ENCODE measurements at regions not wholly inside any gene's neighbourhood (a gene's known extent, or its start where the extent isn't known, plus 50 kb on each side); places are given as distances from the start of the nearest gene placed in this dataset.
A peak's percentile ranks its signal among the peaks of the same experiment; 100 is the strongest.

- Histone ChIP-seq H4K20me1 (ENCODE audit: insufficient read depth) (0 out of 2 replicates have a peak, but pooled peaks cover 3% of the 10 kb centered on the region), H3K4me3 (no peak overlapping the region), H3K4me1 (replicated peaks; ENCODE audit: insufficient read depth) (no peaks in the 10 kb centered on the region), H3K79me2 (ENCODE audit: low read depth) (no peaks in the 10 kb centered on the region), H3K9me3 (ENCODE audit: insufficient read depth, low read depth) (no peaks in the 10 kb centered on the region), H3K4me2 (peak overlapping the region; percentile 15), H3K9me2 (ENCODE audit: insufficient read depth) (no peaks in the 10 kb centered on the region), H3K27me3 (ENCODE audit: insufficient read depth, low read depth) (no peaks in the 10 kb centered on the region), H3K36me3 (ENCODE audit: low read depth) (no peaks in the 10 kb centered on the region), H3K27ac (no peak overlapping the region), H2AFZ (no peak overlapping the region), H3F3A (ENCODE audit: insufficient read depth, low read depth) (no peaks in the 10 kb centered on the region)
- DNase-seq: no peak
- no peak for TF ChIP-seq EZH2 (IDR thresholded peaks at IDR 0.05; ENCODE audit: low read depth)
- no peak for TF ChIP-seq CTCF (conservative IDR thresholded peaks at IDR 0.05)
- no TSS peak for BruUV-seq (replicated peaks)
- intact Hi-C loops (cut with micrococcal nuclease; ENCODE audit: unreplicated experiment): no loop called here
- ChIA-PET POLR2A (ENCODE audit: unreplicated experiment) (no interaction called here), CTCF (no interaction called here)
Measured at GRCh38 chr3:86388820-86389219, 602.1 kb downstream of the VGLL3 start.

GRCh38 chr3:86382556-86382955, 608.4 kb downstream of the VGLL3 start:
- ChIA-PET CTCF (no interaction called here), POLR2A (ENCODE audit: unreplicated experiment) (no interaction called here)
- Histone ChIP-seq H3K4me1 (replicated peaks; ENCODE audit: insufficient read depth) (no peaks in the 10 kb centered on the region), H4K20me1 (ENCODE audit: insufficient read depth) (no peaks in the 10 kb centered on the region), H3K9me2 (ENCODE audit: insufficient read depth) (no peaks in the 10 kb centered on the region), H3K4me3 (no peak overlapping the region), H3K27ac (no peak overlapping the region), H3K36me3 (ENCODE audit: low read depth) (no peaks in the 10 kb centered on the region), H3K27me3 (ENCODE audit: insufficient read depth, low read depth) (no peaks in the 10 kb centered on the region), H3K9me3 (ENCODE audit: insufficient read depth, low read depth) (no peaks in the 10 kb centered on the region), H2AFZ (no peak overlapping the region), H3K4me2 (no peak overlapping the region), H3K79me2 (ENCODE audit: low read depth) (no peaks in the 10 kb centered on the region), H3F3A (ENCODE audit: insufficient read depth, low read depth) (no peaks in the 10 kb centered on the region)
- intact Hi-C loops (cut with micrococcal nuclease; ENCODE audit: unreplicated experiment): no loop called here
- DNase-seq: no peak
- no TSS peak for BruUV-seq (replicated peaks)
- TF ChIP-seq CTCF (conservative IDR thresholded peaks at IDR 0.05): no peak
- TF ChIP-seq EZH2 (IDR thresholded peaks at IDR 0.05; ENCODE audit: low read depth): no peak

GRCh38 chr3:86381247-86381646, 609.7 kb downstream of the VGLL3 start:
- no peaks in the 10 kb centered on the region for H3K27me3 ChIP-seq (ENCODE audit: insufficient read depth, low read depth)
- no peak overlapping the region for H3K27ac ChIP-seq
- H3K9me3 ChIP-seq (ENCODE audit: insufficient read depth, low read depth): no peaks in the 10 kb centered on the region
- intact Hi-C loops (cut with micrococcal nuclease; ENCODE audit: unreplicated experiment): no loop called here
- no peaks in the 10 kb centered on the region for H4K20me1 ChIP-seq (ENCODE audit: insufficient read depth)
- no peaks in the 10 kb centered on the region for H3K36me3 ChIP-seq (ENCODE audit: low read depth)
- no peak overlapping the region for H2AFZ ChIP-seq
- CTCF ChIA-PET: no interaction called here
- no peak overlapping the region for H3K4me3 ChIP-seq
- no peak for DNase-seq
- no peak for TF ChIP-seq CTCF (conservative IDR thresholded peaks at IDR 0.05)
- H3F3A ChIP-seq (ENCODE audit: insufficient read depth, low read depth): no peaks in the 10 kb centered on the region
- H3K79me2 ChIP-seq (ENCODE audit: low read depth): no peaks in the 10 kb centered on the region
- POLR2A ChIA-PET (ENCODE audit: unreplicated experiment): no interaction called here
- H3K4me2 ChIP-seq: no peak overlapping the region
- H3K4me1 ChIP-seq (replicated peaks; ENCODE audit: insufficient read depth): no peaks in the 10 kb centered on the region
- no peaks in the 10 kb centered on the region for H3K9me2 ChIP-seq (ENCODE audit: insufficient read depth)
- no TSS peak for BruUV-seq (replicated peaks)
